WERI-Rb-1 (cell line): ENCODE measurements at regions not wholly inside any gene's neighbourhood (a gene's known extent, or its start where the extent isn't known, plus 50 kb on each side); places are given as distances from the start of the nearest gene placed in this dataset.

Experiments used
- DNase-seq: peaks from one replicate; pipeline ENCODE4 v3.0.0-alpha.2; 2020
- H3K27ac ChIP-seq: fragments of 250-450 bp; sonication (Bioruptor Pico); 2 replicates; pipeline ENCODE4 v1.5.1; 2020; ENCODE audit warnings: mild to moderate bottlenecking, moderate library complexity
- H3K27me3 ChIP-seq: fragments of 250-450 bp; sonication (Bioruptor Pico); 2 replicates; pipeline ENCODE4 v1.5.1; 2021; ENCODE audit warnings: mild to moderate bottlenecking, low read depth, moderate library complexity; ENCODE audit not compliant: insufficient read depth, severe bottlenecking
- H3K36me3 ChIP-seq: fragments of 250-450 bp; sonication (Bioruptor Pico); 2 replicates; pipeline ENCODE4 v1.5.1; 2020; ENCODE audit warnings: mild to moderate bottlenecking, moderate library complexity
- H3K4me3 ChIP-seq: 2 replicates; pipeline ENCODE4 v1.5.1; 2011; ENCODE audit warnings: low read depth, mild to moderate bottlenecking, control low read depth, low read length
- H3K9me3 ChIP-seq: fragments of 250-450 bp; sonication (Bioruptor Pico); 2 replicates; pipeline ENCODE4 v1.5.1; 2021; ENCODE audit warnings: mild to moderate bottlenecking, moderate library complexity; ENCODE audit not compliant: severe bottlenecking
- TF ChIP-seq, protein P1 (sequence below): IDR thresholded peaks from 2 replicates; pipeline ENCODE4 v1.5.1; 2011; ENCODE audit warnings: low read depth, mild to moderate bottlenecking, control low read depth, inconsistent platforms, low read length

DNA sequence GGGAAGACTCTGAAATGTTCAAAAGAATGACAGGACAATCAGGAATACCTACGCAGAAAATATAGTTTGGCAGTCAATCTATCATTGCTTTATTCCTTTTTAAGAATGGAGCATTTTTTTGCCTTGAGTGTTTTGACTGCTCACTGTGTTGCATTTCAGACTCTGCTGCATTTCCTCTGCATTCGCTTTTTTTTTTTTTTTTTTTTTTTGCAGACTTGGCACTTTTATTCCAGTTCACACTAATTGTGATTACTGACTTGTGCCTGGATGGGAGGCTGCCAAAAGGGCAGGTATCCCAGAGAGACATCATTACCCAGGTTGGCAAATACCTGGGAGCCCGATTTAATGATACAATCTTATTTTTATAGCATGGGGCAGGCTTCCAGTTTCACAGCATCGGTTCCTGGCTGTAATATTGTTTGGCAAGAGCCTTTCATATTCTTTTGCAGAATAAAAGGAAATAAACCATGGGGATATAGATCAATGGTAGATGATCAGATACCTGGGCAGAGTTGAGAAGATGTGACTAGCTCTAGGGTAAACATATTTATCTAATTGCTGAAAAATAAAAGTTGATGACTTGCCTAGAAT is 1132.6 kb downstream of the MAT2B start:
- Histone ChIP-seq H3K27ac (no peak overlapping the region), H3K27me3 (no peaks in the 10 kb centered on the region), H3K36me3 (no peaks in the 10 kb centered on the region), H3K9me3 (no peaks in the 10 kb centered on the region), H3K4me3 (no peak overlapping the region)
- TF ChIP-seq, protein P1, sequence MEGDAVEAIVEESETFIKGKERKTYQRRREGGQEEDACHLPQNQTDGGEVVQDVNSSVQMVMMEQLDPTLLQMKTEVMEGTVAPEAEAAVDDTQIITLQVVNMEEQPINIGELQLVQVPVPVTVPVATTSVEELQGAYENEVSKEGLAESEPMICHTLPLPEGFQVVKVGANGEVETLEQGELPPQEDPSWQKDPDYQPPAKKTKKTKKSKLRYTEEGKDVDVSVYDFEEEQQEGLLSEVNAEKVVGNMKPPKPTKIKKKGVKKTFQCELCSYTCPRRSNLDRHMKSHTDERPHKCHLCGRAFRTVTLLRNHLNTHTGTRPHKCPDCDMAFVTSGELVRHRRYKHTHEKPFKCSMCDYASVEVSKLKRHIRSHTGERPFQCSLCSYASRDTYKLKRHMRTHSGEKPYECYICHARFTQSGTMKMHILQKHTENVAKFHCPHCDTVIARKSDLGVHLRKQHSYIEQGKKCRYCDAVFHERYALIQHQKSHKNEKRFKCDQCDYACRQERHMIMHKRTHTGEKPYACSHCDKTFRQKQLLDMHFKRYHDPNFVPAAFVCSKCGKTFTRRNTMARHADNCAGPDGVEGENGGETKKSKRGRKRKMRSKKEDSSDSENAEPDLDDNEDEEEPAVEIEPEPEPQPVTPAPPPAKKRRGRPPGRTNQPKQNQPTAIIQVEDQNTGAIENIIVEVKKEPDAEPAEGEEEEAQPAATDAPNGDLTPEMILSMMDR: no peak
- no peak for DNase-seq

DNA sequence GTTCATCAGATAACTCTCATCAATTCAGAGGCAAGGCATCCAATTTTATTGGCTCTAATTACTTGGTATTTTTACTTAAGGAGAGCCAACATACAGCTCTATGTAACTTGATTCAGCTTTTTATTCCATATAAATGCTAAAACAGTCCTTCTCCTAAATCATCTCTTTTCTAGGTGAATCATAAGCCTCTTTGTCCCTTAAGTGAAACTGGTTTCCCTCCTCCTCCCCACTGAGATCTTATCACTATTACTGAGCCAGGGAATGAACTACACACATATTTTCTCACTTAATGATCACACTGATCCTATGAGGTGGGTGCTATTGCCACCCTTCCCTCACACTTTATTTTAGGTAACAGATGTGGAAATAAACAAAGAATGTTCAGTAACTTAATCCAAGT is 1143.8 kb downstream of the MAT2B start:
- no peaks in the 10 kb centered on the region for H3K36me3 ChIP-seq
- no peak for DNase-seq
- TF ChIP-seq, protein P1: no peak
- no peak overlapping the region for H3K27ac ChIP-seq
- H3K4me3 ChIP-seq: no peak overlapping the region
- no peaks in the 10 kb centered on the region for H3K9me3 ChIP-seq
- no peaks in the 10 kb centered on the region for H3K27me3 ChIP-seq

DNA sequence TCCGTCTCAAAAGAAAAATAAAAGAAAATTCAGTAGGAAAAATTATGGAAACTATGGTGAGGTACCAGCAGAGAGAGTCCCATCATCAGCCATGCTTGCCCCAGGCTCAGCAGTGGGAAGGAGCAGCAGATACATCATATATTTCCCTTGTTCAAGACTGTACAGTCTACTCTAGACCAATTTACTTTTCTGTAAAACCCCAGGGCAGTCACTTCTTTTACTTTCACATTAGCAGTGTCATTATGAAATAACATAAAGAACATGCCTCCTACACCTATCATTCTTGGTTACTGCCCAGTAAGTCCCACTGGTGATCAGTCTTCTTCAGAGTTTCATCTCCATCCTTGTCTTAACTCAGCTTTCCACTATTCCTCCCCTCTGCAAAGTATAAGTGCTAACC is 1145.0 kb downstream of the MAT2B start:
- Histone ChIP-seq H3K36me3 (no peaks in the 10 kb centered on the region), H3K27me3 (no peaks in the 10 kb centered on the region), H3K27ac (no peak overlapping the region), H3K4me3 (no peak overlapping the region), H3K9me3 (no peaks in the 10 kb centered on the region)
- TF ChIP-seq, protein P1: no peak
- DNase-seq: no peak

DNA sequence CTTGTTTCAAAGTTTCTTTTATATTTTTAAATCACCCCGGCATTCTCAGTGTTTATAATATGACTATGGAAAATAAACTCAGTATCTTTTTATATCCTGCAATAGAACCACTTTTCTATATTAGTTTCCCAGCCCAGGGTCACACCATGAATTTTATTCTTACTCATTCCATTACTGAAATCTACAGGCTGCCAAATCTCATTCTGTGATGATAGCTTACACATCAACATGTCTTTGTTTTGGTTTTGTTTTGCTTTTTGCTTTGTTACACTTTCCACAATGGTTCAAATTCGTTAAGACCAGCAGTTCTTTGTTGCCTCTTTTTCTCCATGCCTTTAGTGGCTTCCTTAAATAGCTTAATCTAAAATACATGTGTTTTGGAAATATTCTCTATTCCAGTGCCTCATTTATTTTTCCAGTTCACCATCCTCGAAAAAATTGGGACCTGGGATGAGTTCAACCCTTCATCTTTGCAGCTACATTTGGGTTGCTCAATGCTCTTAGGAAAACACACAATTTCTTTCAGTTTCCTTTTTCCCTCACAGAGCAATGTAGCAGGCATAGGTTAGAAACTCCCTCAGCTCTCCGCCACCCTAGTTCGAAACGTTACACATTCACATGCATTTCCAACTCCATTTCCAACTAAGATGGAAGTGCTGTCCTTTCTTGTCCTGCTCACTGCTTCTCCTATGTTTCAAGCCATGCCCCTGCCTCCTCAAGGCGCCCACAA is 1146.3 kb downstream of the MAT2B start:
- Histone ChIP-seq H3K4me3 (no peak overlapping the region), H3K27me3 (no peaks in the 10 kb centered on the region), H3K27ac (no peak overlapping the region), H3K36me3 (no peaks in the 10 kb centered on the region), H3K9me3 (no peaks in the 10 kb centered on the region)
- no peak for DNase-seq
- TF ChIP-seq, protein P1: no peak

DNA sequence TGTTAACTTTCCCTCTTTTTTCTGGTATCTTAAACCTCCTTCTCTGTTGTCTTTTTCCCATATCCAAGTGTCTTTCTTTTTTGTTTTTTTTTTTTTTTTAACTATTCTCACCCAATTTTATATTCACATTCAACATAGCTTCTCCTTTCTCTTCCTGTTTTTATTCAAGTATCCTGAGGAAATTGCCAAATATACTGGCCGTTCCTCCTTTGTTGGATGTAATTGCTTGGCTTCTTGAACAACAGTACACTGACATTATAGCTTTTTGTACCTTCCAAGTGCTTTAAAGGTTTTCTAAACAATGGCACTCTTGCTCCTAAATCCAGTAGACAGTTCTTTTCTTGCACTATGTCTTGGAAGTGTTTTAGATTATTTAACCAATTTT is 1146.8 kb downstream of the MAT2B start:
- Histone ChIP-seq H3K9me3 (no peaks in the 10 kb centered on the region), H3K27me3 (no peaks in the 10 kb centered on the region), H3K4me3 (no peak overlapping the region), H3K36me3 (no peaks in the 10 kb centered on the region), H3K27ac (no peak overlapping the region)
- TF ChIP-seq, protein P1: no peak
- DNase-seq: no peak
